SKM-1 treated with dmso at 0.1 percent for 144 hours (cell line): ENCODE measurements at regions not wholly inside any gene's neighbourhood (a gene's known extent, or its start where the extent isn't known, plus 50 kb on each side); places are given as distances from the start of the nearest gene placed in this dataset.
A peak's percentile ranks its signal among the peaks of the same experiment; 100 is the strongest.

ENCODE experiments used
- DNase-seq: peaks from one replicate; lab custom pipeline; 2025; ENCODE audit not compliant: unreplicated experiment; lab: John Stamatoyannopoulos, UW

DNA sequence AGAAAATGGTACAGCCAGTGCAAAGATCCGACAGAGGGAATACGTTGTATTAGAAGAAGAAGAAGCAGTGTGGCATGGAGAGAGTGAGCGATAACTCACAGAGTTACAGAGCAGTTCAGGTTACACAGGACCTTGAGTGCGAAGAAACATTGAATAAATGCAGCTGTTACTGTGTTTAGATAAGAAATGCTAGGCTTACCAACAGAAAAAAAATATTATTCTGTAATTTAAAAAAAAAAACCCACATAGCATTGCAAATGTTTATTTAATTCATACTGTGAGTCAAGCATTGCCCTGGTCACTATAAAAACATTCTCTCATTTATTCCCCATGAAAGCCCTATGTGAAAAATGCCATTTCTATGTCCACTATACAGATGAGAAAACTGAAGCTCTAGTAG is 373.4 kb upstream of the EPHA7 start:
- DNase-seq, result no peak

DNA sequence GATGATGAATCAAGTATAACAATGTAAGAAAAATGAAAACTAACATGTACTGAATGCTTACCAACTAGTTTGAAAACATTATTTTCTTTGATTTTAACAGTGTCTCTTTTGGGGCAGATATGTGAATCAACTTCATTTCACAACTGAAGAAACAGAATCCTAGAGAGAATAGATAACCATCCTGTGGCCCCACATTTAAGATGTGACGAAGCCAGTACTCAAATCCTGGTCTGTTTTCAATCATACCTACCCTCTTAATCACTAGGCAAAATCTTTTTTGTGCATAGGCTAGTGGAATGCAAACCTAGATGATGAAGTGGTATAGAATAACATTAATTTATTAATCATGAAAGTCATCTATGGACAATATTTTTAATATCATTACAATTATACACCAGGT is 371.6 kb upstream of the EPHA7 start:
- no peak for DNase-seq

DNA sequence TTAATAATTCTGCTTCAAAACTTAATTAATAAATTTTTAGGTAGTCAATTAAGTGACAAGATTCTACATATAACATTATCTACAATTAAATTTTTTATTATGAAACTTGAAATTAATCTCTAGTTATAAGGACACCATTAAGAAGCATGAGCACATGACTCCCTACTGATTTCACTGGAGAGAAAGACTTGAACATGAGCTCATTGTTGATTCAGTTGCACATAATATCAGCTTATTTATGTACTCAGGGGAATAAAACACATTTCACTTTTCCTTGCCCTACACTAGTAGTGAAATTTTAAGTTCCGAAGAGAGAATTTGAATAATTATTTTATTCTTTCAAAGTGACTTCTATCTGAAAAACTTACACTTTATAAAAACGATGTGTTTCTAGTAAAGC is 370.2 kb upstream of the EPHA7 start:
- no peak for DNase-seq

DNA sequence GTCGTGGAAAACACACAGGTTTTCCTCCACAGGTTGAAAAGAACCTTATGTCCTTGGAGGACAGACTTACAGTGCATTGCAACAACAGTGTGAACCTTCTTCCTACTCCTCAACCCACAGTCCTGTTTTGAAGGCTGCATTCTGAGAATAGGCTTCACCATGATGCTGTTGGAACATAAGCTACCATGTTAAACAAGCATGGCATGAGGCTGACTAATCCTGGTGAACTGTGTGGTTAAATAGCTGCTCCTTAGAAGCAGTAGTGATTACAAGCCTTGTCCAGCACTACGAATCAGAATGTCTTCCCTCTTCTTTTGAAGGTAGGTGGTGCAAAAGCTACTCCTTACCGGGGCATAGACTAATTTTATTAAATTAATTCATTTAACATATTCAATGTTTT is 368.5 kb upstream of the EPHA7 start:
- DNase-seq, result no peak

DNA sequence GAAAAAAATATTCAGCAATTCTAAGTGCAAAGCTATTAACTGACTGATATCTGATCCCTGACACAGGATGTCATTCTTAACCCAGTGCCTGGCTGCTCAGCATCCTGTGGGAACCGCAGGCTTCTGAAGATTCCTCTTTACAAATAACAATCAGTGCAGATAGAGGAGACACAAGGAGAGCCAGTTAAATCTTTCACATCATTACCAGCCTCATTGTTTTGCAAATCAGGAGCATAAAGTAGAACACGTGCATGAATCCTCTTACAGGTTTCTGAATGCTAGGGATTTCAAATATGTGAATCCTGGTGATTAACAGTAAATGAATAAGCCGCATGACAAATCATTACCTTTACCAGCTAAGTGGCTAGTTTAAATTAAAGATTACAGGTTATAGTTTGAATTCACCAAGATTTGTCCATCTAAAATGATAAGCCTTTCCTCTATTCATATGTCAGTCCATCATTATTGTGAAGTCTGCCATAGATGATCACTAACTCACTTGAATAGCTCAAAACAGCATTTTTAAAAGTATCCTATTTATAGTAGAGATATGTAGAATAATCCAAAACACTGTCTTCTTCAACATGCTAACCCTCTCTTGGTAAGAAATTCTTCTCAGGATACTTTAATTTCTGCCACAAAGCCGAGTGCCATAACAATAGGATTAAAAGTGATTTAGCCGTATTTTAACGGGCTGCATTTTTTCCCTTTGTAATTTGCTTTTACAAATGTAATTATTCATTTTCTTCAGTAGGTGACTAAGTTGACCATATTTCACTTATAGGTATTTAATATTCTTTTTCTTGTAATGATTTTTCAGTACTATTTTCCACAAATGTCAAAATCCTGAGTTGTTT is 367.3 kb upstream of the EPHA7 start:
- DNase-seq, result no peak

DNA sequence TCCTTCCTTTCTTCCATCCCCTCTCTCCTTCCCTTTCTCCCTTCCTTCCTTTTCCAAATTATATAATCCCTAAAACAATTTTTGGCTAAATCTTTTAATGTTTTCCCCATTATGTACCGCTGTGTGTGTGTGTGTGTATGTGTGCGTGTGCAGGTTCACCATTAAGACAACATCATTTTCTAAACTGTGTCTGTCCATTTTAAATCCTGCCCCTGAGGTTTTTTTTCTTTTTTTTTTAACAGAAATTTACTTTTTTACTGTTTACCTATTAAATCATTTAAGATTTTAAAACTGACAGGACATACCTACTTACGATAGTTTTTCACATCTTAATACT is 366.3 kb upstream of the EPHA7 start:
- no peak for DNase-seq

DNA sequence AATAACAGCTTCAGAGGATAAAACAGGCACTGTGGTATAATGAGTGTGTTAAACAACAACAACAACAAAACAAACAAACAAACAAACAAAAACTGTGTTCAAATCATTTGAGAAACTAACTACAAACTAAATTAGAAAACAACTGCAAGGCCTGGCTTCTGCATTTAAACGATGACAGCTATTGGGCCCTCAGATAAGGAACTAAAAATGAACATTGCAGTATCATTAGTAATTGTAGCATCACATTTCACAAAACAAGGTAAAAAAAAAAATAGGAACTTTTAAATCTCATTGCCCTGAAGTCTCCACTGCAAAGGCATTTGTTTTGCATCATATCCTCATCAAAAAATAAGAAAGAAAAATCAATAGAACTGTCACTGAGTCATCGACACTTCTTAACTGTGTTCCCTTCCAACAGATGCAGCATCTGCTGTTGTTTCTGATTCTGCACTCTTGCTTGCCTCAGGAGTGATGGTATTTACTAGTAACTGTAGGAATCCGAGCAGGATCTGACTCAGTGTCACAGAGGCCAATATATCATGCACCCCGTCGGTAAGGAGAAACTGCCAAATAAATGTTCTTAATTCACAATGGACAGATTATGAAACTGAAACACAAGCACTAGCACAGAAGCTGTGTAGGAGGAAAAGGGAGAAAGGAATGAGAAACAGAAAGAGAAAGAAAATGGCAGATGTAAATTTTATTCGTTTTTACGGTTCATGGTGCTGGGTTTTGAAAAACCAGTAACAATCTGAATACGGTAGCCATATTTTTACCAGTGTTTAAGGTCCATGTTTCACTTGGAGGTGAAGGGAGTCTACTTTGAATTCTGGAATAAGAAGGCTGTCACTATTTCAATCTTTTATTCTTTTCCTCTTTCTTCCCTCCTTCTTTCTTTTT is 365.7 kb upstream of the EPHA7 start:
- no peak for DNase-seq

DNA sequence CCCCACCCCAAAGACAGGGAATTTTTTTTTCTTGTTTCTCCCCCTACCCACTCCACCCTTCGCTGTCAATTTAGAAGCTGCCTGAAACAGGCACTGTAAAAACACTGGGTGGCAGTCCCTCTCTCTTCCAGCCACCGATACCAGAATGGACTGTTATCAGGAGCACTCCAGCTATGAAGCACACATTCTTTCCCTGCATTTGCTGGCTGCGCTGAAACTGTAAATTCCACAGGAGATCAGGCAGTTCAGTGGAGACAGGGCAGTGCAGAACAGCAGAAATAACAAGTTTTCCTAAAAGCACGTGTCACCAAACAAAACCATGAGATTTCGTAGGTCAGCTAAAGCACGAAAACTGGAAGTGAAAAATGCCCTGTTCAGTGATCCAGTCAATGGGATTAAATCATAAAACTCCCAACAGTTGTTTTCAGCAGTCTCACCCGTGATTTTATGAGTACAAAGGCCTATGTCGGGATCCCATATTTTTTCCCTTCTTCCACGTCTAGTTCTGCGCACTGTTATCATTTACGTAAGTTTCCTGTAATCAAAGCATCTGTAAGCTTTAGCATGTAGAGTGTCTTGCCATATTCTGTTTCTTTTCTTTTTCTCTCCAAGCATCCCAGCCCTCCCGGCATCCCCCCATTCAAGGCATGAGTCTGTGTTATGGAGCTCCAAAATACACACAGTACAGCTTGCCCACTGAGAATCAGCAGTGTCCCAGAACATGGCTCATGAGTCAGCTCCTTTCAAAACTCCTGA is 359.9 kb upstream of the EPHA7 start:
- DNase-seq, result no peak

DNA sequence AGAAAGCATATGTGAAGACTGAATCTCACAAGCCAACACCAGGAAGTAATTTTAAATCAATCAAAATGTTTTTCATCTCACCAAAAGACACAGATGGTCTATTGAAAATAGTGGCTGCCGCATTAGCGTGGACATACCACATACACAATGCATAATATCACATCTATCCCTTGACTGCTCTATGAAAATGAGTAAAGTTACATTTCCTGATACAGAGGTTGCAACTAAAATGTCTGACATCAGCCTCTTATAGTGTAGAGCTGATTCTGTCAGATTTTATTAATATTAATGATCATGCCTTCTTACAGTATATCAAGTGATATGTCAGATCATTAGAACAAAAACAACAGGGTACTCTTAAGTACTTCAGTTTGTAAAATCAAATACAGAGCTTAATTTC is 339.8 kb upstream of the EPHA7 start:
- DNase-seq, result no peak

DNA sequence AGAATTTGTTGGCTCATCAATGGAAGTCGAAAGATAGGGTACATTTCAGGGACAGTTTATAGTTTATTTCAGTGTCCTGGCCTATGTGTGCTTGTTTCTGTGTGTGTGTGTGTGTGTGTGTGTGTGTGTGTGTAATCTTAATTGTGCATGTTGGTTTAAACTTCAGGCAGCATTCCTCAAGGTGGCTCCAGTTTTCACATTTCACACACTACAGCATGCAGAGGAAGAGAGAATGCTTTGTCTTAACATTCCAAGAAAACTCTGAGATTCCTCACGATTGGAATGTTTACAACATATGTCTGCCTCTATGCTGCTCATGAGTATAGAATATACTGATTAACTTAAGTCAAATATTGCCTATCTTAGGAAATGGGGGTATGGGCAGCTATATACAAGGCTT is 332.6 kb upstream of the EPHA7 start:
- DNase-seq, result no peak

DNA sequence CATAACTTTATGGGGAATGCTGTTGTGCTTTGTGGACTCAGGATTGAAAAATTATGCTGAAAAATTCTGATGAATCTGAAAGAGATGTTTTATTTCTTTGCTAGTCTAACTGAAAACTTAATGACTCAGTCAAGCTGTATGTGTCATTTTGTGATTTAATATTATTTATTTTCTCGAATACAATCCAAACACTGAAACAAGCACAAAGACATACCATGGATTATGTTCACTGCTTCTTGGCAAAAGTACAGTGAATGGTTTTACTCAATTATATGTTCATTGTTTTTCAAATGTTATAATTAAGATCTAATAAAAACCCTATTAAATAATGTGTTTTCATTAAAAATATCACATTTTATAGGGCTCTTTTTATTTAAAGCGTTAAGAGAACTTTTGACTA is 330.6 kb upstream of the EPHA7 start:
- no peak for DNase-seq

DNA sequence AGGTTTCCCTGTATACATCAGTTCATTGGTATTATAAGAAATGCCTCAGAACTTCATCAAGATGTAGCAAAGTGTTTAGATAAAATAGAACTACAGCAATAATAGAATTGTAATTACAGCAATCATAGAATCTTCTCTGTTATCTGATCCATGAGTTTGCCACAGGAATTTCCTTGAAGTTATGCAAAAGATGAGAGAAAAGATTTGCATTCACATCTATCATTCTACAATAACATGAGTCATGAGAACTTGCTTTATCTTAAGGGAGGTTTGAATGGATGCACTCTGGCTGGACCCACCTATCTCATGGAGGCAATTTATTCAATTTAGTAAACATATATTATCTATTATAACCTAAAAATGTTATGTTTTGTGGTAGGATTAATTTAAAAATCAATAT is 329.8 kb upstream of the EPHA7 start:
- no peak for DNase-seq

DNA sequence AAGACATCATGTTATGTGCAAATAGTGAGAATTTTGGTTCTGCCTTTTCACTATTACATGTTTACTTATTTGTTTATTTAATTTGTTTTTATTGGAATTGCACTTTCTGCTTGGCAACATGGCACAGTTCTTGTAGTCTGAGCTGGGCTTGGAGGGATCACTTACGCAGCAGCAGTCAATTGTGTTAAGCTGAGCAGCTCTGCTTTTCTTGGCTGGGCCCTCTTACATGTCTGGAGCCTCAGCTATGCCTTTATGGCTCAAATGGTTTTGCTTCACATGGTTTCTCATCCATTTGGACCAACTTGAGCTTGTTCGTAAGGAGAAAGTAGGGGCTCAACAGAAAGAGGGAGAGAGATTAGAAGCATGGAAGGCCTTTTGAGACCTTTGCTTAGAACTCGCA is 327.5 kb upstream of the EPHA7 start:
- DNase-seq, result no peak

DNA sequence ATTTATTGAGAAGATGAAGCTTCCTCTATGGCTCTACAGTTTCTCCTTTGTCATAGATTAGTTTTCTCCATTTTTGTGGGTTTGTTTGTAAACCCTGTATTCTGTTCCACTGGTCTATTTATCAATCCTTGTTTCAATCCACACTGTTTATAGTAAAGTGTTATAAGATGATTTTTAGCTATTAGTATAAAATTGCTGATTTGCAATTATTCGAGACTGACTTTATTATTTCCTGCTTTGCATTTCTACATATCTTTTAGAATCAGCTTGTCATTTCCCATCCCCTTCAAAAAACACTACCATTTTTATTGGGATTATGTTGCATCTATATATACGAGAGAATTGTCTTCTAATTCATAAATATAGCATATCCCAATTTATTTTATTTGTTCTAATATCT is 325.9 kb upstream of the EPHA7 start:
- DNase-seq, result no peak

DNA sequence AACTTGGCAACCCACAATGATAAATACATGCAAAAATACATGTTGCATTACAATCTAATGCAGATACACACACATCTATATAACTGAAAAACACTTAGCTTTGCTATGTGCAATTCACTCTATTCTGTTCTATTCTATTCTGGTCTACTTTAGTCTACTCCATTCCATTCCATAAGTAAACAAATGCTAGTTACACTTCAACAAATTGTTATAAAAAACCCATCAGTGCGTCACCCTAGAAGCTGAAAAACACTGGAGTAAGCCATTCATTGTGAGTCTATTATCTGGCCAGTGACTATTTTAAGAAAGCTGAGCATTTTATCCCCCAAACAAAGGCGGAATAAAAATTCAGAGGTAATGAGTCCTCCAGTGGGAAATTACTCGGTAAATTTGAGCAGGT is 315.7 kb upstream of the EPHA7 start:
- DNase-seq, result no peak

DNA sequence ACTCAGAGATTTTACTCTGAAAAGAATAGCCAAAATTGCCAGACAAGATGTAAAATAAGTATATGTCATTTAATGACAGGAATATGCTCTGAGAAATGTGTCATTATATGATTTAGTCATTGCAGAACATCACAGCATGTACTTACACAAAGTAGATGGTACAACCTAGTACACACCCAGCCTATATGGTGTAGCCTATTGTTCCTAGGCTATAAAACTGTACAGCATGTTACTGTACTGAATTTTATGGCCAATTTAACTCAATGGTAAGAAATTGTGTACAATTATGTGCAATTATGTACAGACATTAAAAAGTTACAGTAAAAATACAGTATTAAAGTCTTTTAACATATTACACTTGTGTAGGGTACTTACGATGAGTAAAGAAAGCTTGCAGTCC is 311.9 kb upstream of the EPHA7 start:
- DNase-seq, result no peak

DNA sequence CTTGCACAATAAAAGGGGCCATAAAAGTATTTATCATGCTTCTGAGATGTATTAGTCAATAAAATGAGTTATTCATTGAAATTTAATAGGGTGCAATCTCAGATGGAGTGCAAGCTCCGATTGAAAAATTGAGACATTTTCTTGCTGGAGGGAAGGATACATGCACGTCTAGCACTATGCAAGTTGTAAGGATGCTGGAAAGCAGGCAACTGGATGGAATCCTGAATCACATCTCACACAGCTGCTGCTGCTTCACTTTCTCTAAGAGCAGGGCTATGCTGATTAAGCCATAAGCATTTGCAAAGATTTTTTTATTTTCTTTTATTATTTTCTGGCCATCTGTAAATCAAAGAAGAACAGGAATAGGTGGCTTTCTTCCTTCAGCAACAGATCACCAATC is 308.8 kb upstream of the EPHA7 start:
- no peak for DNase-seq

DNA sequence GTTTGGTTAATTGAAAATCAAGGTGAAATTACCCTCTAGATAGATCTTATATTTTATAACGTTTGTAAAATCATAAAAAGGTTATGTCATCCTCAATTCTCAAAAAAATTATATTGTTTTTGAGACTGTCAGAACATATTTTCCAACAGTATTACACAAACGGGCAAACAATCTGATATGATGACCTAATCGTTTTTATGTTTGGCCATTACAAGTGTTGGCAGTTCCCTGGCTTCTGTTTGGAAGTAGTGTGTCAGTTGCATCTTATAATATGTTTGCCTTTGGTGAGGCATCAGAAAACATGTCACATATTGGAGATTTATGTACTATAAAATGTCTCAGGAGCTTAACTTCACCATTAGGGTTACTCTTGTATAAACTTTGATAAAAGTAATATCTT is 308.1 kb upstream of the EPHA7 start:
- no peak for DNase-seq

DNA sequence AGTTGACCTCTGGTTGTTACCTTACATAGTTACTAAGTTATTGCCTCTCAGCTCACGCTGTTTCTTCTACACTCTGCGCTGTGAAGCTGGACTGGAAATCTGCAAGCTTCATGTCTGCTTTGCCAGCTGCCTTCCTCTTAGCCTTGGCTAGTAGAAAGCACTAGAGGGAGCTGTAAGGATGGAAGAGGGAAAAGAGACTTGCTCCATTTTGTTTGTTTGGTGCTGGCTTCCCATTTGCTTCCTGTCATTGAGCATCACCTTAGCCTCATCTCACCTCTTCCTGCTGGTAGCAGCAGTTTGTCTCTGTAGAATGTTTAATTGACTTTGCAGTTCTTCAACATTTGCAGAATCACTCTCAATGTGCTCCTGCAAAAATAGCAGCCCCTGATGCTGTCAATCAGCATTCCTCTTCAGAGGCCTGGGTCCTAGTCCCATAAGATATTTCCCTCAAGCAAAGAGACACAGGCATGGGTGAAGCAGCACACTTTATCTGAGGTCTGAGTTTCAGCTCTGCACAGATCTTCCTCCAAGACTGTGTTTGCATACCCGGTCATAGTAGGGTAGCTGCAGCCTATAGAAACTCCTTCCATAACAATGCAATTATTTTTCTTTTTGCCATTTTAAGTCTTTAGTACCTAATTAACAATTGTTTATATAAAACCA is 302.2 kb upstream of the EPHA7 start:
- DNase-seq, result peak; percentile 8

DNA sequence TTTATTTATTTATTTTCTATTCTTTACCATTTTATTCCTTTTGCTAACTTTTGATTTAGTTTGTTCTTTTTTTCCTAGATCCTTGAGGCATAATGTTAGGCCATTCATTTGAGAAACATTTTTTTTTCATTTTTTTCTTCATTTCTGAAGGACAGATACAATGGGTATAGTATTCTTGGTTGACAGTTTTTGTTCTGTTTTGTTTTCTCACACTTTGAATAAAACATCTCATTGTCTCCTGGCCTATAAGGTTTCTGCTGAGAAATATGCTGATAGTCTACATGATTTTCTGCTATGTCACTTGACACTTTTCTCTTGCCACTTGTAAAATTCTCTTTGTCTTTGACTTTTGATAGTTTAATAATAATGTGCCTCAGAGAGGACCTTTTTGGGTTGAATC is 294.6 kb upstream of the EPHA7 start:
- no peak for DNase-seq

DNA sequence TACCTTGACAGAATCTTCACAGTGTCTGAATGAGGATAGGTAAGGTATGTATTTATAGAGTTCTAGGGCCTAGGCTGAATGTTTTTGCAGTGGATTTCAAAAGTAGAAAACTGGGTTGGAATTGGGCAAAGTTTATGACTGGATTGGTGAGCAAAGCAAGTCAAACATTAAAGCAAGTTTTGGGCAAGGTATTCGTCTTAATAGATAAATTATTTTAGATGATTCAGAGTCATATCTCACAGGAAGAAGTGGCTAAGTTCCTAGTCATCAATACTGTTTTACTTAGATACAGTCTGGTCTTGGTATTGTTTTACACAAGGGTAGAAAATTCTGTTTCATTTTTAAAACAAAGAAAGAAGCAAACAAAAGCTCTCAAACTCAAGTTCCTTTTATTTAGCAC is 284.1 kb upstream of the EPHA7 start:
- no peak for DNase-seq
